ENCODE measurements at regions not wholly inside any gene's neighbourhood (a gene's known extent, or its start where the extent isn't known, plus 50 kb on each side); places are given as distances from the start of the nearest gene placed in this dataset.
"Not testable (repeated sequence)": the region's sequence is repeated elsewhere in the genome, so short reads cannot be mapped to it uniquely, and the experiment has no call there.

DNA sequence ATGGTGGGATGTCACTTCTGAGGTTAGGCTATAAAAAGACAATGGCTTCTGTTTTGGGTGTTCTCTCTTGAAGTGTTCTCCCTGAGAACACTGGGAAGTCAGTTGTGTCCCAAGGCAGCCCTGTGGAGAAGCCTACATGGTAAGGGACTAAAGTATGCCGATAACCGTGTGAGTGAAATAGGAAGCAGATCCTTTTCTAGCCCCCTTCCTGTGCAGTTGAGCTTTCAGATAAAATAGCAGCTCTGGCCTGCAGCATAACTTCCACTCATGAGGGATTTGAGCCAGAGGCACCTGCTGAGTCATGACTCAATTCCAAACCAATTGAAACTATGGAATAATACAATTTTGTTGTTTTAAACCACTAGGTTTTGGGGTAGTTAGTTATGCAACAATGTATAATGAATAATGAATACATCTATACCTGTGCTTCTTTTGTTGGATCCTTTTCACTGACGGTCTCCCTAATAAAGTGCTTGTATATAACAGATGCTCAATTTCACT is 241.6 kb downstream of the TFAP2B start:
- DNase-seq: no peak

DNA sequence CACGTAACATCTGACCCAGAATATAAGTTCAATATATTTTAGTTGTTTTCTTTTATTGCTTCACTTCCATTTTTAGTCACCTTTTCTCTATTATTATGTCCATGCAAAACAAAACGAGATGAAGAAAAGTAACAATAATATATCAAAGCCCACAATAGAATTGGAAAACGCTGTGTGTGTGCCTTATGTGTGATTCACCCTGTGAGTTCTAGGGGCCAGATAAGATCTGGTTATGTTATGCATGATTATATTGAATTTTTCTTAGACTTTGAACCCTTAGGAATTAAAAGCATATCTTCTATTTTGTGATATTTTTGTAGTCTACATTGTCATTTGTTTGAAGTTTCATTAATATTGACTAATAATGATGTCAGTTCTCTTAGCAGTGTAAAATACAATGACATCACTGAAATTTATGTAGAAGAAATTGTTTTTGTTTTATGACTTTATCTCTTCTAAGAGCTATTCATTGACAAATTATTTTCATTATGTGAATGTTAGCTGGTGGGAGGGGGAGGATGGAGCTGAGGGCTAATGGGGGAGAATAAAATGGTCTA is 243.6 kb downstream of the TFAP2B start:
- DNase-seq: no peak

DNA sequence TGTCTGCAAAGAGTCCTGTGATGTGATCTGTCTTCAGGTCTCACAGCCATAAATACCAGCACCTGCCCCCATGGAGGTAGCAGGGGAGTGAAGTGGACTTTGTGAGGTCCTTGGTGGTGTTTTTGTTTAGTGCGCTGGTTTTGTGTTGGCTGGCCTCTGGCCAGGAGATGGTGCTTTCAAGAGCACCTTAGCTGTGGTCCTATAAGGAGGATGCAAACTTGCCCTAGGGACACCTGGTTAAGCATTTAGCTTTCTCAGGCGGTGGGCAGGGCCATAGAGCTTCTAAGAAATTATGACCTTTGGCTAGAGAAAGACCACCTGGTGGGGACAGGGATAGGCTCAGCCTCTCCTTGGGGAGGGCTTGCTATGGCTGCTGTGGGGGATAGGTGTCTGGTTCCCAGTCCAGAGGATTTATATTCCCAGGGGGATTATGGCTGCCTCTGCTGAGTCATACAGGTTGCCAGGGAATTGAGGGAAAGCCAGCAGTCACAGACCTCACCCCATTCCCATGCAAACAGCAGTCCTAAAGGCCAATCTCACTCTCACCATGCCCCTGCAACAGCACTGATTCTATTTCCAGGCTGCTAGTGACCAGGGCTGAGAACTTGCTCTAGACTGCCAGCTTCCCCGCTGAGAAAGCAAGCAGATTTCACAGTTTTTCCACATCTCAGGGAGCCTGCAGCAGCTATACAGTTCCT is 259.3 kb downstream of the TFAP2B start:
- no peak for DNase-seq

DNA sequence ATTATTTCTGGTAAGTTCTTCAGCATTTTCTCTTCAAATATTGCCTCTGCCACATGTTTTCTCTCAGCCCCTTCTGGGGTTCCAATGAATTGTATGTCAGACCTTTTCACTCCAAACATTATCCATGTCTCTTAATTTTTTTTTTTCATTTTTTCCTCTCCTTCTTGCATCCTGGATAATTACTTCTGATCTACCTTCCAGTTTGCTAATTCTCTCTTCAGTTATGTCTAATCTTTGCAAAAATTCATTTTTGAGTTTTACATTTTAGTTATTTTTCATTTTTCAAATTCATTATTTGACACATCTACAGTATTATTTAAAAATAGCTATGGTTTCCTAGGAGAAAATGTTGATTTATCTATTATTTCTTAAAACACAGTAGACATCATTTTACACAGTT is 271.7 kb downstream of the TFAP2B start:
- no peak for DNase-seq

GRCh38 chr6:51093871-51094270 is 275.2 kb downstream of the TFAP2B start:
- no peak for DNase-seq

- no peak for DNase-seq
Measured at GRCh38 chr6:51094271-51094670, 275.6 kb downstream of the TFAP2B start.

GRCh38 chr6:51098246-51098645 is 279.6 kb downstream of the TFAP2B start:
- DNase-seq: no peak

GRCh38 chr6:51098791-51099190 is 280.1 kb downstream of the TFAP2B start:
- no peak for DNase-seq

- no peak for DNase-seq
Measured at GRCh38 chr6:51099201-51099600, 280.5 kb downstream of the TFAP2B start.

- no peak for DNase-seq
Measured at GRCh38 chr6:51105357-51105756, 286.7 kb downstream of the TFAP2B start.

DNA sequence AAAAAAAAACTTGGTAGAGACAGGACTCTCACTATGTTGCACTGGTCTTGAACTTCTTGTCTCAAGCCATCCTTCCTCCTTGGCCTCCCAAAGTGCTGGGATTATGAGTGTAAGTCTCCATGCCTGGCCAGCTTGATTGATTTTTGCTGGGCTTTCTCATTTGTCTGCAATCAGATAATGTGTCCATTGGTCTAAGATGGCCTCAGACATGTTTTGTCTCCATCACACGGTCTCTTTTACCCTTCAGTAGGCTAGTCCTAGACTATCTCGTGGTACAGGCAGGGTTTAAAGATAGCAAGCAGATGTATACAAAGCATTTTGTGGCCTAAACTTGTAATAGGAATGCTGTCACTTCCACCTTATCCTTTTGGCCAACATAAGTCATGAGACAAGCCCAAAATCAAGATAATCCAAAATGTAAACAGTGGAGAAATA is 289.1 kb downstream of the TFAP2B start:
- DNase-seq: no peak

DNA sequence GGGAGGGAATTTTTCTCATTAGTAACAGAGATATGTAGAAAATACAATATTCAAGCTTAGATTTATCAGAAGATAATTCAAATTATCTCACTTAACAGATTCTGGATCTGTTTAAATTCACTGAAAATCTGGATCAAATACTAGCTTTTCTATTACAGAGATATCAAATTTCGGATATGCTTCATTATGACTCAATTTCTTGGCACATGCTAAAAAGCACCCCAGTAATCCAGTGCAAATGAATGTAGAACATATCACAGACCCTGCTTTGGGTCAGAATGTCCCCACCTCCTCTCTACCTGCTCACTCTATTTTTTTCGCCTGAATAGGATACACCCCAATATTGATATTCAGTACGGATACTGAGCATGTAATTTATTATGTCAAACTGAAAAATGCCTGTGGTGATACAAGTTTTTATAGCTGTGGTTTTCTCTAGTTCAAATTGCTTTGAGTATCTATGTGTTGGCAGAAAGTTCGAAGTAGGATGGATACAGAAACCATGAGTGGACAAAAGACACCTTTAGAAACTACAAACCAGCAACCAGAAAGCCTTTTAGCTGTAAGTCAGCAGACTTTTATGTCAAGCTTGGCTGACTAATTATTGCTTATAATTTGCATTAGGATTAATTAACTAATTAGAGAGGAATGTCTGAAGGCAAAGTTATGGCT is 290.0 kb downstream of the TFAP2B start:
- no peak for DNase-seq

DNA sequence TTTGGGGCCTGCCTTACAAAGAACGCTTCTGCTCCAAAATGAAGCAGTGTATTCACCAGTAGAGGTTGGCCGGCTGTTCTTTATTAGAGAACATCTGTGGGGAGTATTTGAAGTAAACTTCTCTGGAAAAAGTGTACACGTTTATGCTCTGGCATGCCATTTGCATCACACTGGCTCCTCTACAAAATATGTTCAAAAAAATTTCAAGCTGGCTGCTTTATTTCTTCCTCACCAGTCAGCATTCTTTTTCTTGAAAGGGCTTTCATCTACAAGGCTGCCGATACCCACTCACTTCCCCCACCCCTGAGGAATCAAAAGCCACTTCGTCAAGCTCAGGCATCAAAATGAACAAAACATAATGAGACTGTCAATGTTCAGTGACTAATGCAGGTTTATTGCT is 294.1 kb downstream of the TFAP2B start:
- DNase-seq: no peak

- no peak for DNase-seq
Measured at GRCh38 chr6:51116723-51117122, 298.1 kb downstream of the TFAP2B start.

DNA sequence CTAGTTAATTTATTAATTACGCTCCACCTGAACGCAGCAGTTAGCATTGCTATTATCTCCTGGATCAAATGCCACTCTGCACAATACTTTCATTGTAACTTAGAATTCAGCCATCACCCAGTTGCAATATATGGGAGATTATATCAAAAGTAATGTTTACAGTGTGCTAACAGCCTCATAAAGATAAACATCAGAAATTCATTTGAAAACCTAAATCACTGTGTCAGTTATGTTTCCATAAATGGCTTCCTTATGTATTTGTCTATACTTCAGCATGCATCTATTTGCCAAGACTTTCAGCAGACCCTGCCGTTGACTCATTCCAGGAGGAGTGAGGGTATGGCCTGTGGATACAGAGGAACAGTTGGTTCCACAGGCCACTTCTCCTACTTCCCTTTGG is 300.1 kb downstream of the TFAP2B start:
- no peak for DNase-seq

GRCh38 chr6:51120016-51120415 is 301.3 kb downstream of the TFAP2B start:
- no peak for DNase-seq

DNA sequence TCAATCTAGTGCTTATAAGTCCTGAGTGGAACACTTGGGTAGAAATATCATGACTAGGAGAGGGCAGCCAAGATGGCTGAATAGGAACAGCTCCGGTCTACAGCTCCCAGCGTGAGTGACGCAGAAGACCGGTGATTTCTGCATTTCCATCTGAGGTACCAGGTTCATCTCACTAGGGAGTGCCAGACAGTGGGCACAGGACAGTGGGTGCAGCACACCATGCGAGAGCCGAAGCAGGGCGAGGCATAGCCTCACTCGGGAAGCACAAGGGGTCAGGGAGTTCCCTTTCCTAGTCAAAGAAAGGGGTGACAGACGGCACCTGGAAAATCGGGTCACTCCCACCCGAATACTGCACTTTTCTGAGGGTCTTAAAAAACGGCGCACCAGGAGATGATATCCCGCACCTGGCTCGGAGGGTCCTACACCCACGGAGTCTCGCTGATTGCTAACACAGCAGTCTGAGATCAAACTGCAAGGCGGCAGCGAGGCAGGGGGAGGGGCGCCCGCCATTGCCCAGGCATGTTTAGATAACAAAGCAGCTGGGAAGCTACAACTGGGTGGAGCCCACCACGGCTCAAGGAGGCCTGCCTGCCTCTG is 302.8 kb downstream of the TFAP2B start:
- not testable (repeated sequence) for DNase-seq

- no peak for DNase-seq
Measured at GRCh38 chr6:51129043-51129442, 310.4 kb downstream of the TFAP2B start.

DNA sequence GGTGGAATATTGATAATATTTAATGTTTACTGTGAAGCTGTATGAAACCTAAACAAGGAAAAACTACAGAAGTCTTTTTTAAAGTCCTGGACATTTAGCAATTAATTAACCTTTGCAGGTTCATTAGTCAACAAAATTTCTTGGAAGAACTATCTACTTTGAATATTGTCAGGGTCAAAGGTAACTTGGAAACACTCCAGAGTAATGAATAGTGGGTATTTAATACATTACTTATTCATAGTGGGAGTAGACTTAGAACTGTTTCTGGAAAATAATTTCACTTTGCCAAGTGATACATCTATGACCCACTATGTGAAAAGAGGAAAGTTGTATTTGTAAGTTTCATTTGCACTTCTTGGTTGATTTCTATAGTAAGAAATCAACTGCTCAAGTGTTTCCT is 319.1 kb downstream of the TFAP2B start:
- no peak for DNase-seq

DNA sequence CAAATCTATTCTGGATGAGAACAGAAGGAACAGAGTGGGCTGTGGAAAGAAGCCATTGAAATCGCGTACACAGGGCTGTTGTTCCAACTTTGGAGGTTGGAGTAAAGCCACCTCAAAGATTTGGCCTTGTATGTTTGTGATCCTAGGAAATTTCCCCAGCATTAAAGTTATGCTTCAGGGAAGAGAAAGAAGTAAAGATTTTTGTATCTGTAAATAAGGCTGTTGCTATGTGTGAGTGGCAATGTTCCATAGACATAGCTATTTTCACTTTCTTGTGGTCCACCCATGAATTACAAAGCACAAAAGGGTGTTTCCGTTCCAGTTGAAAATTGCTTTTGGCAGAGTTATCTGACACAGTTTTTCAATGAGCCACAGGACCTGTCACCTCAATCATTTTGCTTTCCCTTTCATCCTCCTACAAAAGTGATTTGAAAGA is 321.3 kb downstream of the TFAP2B start:
- no peak for DNase-seq

- no peak for DNase-seq
Measured at GRCh38 chr6:51141080-51141479, 322.4 kb downstream of the TFAP2B start.

- DNase-seq: no peak
Measured at GRCh38 chr6:51147756-51148155, 329.1 kb downstream of the TFAP2B start.

GRCh38 chr6:51152594-51152993 is 333.9 kb downstream of the TFAP2B start:
- no peak for DNase-seq

- DNase-seq: no peak
Measured at GRCh38 chr6:51153109-51153508, 334.4 kb downstream of the TFAP2B start.

Measured in dermis blood vessel endothelial cell (primary cell).